ENCODE measurements at regions not wholly inside any gene's neighbourhood (a gene's known extent, or its start where the extent isn't known, plus 50 kb on each side); places are given as distances from the start of the nearest gene placed in this dataset.

DNA sequence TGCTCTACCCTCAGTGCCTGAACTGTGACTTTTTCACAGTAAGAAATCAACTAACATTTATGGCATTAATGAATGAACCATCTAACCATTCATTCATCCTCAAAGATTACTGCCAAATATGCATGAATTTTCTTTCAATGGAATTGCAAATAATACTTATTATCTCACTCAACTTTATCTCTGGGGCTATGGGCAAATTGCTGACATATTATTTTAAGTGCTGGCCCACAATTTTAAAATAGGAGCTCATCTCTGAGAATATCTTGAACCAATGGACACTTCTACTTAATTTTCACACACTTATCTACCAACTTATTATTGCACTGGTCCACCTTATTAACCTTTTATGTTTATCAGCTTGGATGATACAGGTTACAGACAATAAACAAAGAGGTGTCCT lies 182.8 kb downstream of the RBM43 start:
- FAIRE-seq: no peak

DNA sequence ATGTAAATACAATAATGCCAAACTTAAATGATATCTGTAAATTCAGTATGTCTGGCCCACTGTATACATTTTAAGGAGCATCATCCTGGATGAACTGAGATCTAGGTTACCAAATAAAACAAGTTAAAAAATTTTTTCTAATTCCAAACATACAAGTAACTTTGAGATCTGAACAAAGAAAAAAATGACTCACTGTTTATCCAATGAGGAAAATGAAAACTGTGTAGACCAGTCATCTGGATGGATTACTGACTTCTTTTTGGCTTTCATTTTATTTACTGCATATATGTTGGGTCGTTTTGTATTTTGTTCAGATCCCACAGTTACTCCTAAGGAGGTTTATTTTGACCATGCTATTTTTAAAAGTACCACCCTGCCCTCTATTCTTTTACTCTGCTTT lies 189.8 kb downstream of the RBM43 start:
- FAIRE-seq: no peak

DNA sequence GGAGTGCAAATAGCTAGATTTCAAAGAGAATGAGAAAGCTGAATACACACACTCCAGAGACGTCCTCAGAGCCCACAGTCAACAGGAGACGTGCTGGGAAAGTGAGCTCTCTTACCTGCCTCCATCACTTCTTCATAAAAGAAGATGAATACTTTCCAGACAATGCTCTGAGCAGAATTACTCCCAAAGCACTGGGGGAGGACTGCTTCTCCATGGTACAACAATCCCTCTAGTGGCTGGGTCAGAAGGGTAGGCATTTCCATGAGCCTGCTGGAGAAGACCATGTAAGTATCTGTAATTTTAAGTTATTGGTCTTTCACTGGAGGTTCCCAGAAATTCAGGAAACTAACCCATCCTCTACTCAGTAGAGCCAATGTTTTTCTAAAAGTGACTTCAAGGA lies 190.3 kb downstream of the RBM43 start:
- FAIRE-seq: no peak

DNA sequence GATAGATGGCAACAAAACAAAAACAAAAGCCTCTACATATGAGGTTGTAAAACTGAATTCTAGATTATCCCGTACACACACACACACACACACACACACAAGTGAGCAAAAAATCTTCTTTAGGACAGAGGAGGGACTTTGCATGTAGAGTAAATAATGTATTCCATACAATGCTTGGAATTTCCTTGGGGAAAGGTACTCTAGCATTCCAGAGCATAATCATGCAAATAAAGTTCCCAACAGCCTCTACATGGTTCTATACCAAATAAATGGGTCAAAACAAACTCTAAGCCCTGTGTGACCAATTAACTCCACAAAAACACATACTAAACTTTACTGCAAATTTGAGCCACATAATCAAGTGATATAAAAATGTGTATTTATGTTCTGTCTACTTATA lies 191.4 kb downstream of the RBM43 start:
- no peak for FAIRE-seq

DNA sequence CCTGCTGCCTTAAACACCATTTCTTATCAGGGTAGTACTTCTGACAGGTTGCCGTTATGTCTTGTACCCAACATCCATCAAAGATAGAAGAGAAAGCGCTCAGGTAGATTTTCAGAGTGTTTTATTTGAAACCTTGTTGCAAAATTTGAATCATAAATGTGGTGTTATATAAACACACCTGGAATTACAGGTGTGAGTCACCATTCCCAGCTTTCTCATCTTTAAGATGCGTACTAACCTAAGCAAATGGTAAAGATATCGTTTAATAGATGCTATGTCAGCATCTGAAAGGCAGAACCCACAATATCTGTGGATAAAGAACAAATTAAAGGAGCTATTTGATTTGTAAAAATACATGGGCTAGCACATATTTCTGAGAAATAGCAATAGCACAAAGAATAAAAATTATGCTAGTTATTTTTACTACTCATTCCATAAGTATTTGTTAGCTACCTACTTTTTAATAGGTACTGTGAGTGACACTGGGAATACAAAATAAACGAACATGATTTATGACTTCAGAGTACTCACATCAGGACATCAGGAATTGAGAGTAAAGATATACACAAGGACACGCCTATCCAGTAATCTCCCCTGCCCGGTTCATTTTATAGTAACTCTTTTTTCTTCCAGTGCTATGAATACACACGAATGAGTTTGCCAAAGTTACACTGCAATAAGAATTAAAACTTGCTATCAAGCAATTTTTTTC lies 193.8 kb downstream of the RBM43 start:
- no peak for FAIRE-seq

DNA sequence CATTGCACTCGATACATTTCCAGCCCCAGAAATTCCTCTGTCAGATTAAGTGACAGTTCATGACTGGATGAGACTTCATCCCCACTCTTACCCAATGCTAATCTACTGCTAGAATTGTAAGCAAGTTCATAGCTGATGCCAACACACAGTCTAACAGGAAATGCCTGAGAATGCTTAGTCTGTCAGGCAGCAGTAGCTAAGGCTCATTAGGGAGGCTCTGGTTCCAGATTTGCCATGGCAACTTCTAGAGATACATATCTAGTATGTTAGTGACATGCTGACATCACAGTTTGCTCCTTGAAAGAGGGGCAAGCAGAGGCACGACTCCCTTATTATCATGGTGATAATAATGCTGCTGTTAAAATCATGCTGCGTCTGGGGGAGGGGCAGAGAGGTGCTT lies 198.4 kb downstream of the RBM43 start:
- FAIRE-seq: no peak

DNA sequence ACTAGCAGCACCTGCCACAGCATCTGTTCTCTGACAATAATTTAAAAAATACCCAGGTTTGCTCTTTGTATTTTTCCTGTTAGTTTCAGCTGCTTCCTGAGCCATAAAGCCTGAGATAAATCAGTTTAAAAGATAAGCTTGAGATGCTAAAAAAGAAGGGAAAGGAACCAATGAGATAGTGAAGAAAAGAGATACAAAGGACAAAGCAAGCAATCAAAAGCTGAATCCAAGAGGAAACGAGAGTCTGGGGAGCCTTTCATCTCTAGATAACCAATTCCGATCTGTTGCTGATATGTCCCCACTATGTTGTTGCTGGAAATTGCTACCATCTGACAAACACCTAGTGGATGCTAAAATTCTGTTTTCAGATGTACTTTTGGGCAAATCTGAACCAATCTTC lies 201.4 kb downstream of the RBM43 start:
- FAIRE-seq: no peak

DNA sequence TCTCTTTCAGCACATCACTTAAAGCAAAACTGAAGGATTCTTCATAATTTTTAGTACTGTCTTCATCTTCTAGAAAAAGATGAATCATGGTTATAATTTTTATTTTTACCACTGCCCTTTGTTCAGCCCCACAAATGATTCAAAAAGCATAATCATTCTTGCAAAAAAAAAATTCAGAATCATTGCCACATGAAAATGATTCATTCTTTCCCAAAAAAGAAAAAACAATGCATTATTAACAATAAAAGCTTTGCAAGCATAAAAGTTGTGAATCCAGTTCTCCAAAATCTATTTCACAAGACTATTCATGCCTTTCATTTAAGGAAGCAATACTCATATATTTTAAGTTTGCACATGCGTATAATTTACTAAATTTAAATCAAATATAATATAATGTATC lies 204.8 kb downstream of the RBM43 start:
- FAIRE-seq: no peak

DNA sequence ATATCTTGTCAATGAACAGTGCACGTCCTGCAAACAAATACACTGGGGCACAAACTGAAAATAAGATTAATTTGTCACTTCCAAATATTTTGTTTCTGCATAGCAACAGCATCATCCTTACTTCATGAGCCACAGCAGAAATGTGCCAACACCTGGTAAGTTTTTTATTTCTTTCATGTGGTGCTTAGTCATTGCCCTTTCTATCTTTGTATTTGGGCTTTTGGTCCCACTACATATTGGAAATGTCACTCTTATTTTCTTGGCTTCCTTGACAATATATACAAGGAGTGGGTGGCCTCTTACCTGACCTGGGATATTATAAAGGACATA lies 208.0 kb downstream of the RBM43 start:
- FAIRE-seq: no peak

DNA sequence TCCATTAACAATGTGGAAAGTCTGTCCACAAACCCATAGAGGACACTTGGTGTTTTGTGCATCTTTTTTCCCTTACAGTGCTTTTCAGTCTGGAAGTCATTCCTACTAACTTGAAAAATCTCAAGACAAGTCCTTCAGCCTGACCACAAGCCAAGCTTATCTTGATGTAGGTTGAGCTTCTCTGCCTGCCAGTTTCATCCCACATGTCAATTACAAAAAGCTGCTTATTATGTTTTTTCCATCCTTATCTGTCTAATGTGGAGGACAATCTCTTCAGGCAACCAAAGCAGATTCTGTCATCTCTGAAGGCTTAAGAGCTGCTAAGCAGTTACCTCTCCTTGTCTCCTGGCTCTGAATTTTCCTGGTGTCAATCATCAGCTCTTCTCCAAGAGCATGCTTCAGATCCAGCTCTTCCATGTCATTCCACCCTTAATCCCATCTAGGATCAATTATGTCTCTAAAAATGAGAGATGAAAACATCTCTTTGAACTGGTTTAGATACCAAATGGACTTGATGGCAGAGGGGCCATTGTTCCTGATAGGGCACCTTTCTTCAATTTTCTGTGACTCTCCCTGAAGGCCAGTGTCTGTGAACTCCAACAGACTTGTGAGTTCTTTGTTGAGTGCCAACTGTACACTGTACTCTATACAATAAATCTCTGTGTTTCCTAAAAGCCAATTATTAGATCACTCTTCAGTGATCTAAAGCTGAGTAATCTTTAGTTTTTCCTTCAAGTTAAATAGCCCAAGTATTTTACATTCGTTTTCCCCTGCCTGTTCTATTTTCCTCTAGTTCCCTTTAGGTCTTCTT lies 208.6 kb downstream of the RBM43 start:
- no peak for FAIRE-seq

DNA sequence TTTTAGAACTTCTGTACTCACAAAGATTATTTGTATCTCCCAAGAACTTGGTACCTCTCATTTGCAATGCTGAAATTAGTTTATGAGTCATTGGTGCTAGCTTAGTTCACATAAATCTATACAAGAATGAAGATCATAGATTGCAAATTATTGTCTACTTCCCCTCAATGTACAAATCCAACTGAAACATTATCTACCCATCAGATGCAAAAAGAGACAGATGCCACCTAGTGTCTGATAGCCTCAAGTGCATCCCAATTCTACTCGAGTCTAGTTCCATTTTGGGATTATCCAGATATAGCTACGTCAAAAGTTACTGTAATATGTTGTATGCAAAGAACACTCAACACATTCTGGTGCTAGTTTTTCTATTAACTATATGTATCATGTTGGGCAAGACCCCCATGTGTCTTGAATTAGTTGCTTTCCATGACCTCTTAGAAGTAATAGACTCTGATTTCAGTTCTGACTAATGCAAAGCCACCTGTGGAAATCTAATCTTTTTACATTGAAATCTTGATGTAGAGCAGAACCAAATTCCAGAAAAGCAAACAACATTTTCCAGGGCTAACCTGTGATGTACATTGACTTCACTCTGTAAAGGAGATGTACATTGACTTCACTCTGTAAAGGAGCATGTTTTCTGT lies 210.0 kb downstream of the RBM43 start:
- FAIRE-seq: no peak

DNA sequence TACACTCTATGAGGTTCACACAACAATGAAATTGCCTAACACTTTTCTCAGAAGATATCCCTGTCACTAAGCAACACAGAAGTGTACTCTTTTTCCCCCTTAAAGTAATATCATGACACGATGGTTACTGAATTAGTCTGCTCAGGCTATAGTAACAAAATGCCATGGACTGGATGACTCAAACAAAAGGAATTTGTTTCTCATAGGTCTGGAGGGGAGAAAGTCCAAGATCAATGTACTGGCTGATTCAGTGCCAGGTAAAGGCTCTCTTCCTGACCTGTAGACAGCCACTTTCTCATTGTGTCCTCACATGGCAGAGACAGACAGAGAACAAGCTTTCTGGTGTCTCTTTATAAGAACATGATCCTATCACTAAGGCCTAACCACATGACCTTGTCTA lies 211.9 kb downstream of the RBM43 start:
- no peak for FAIRE-seq

DNA sequence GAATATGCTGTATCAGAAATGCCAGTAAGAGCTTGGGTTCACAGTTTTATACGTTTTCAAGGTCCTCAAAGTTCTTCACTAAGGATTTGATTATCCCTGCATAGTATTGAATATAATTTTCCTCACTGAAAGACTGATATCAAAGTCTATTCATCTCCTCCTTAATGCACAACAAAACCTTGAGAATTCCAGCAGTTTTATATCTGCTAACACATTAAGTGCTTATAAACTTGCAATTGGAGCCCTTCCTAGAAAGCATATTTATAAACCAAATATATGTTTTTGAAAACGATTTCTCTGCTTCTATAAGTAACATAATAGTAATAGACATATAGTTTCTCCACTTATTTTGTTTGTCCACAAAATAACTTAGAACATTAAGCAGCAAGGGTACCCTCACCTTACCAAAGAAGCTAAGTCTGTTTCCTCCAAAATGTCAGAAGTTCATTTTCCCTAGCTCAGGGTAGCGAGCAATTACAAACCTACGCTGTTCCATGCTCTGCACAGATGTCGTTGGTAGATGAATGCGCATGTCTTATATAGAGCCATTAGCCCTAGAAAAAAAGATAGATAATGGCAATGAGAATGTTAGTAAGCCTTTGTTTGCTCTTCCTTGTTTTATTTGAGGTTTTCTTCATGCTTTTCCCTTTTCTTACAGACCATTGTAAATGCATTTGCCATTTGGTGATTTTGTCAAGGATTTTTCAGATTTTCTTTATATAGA lies 213.2 kb downstream of the RBM43 start:
- FAIRE-seq: no peak

DNA sequence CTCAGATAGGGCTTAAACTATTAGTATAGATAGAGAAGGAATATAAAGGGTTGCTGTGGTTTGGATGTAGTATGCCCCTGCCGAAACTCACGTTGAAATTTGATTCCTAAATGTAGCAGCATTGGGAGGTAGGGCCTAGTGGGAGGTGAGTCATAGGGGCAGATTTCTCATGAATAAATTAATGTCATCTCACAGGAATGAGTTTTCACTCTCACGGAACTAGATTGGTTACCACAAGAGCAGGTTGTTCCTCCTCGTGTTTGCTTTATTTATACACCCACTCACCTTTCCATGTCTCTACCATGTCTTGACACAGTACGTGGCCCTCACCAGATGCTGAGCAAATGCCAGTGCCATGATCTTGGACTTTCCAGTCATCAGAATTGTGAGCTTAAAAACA lies 218.2 kb downstream of the RBM43 start:
- FAIRE-seq: no peak

DNA sequence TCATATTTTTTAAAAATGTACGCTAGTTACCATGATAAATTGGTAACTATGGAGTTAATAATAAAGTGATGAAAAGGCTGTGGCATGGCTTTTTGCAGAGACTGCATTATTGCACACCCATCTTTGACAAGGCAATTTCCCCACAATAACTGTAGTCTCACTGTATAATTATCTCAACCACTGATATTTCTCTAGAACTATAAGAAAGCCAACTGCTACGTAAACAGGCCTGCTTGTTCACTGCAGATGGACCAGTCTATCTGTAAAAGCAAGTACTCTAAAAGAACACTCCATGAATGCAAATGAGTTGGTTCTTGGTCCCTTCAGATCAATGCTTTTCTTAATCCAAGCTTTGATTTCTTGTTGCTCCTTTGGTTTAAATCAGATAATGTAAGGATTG lies 218.7 kb downstream of the RBM43 start:
- FAIRE-seq: no peak

DNA sequence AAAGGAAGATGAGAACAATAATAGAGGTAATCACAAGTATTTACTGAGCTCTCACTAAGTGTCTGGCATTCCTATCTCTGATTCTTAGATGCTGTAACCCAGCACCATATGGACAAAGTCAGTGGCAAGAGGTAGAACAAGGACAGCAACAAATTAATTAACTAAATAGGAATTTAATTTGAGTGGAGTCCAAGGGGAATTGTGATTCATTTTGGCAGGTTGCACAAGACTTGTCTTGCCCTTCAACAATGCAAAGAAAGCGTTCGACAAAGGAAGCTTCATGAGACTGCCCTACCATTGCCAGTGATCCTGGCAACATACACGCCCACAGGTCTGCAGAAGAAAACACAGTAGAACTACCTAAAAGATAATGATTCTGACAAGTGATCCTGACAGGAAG lies 221.6 kb downstream of the RBM43 start:
- no peak for FAIRE-seq

DNA sequence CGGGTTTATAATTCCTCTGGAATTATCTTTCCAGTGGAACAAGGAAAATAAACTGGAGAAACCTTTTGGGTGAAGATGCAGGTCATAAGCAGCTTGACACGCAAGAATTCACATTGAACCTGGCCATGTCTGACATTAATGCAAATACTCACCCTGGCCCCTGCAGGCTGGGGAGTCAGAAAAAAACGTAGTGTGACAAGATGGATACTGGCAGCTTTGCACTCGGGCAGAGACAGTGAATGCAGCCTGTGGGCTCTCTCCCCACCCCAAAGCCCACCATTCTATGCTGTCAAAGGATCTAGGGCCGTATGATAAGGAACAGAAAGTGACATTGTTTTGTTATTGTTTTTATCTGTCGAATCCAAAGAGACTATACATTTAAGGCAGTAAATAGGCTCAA lies 223.1 kb downstream of the RBM43 start:
- FAIRE-seq: no peak

DNA sequence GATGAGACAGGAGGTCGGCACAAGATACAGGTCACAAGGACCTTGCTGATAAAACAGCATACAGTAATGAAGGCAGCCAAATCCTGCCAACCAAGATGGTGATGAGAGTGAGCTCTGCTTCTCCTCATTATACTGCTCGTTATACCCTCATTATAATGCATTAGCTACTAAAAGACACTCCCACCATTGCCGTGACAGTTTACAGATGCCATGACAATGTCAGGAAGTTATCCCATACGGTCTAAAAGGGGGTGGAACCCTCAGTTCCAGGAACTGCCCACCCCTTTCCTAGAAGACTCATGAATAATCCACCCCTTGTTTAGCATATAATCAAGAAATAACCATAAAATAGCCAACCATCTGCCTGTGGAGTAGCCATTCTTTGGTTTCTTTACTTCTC lies 224.2 kb downstream of the RBM43 start:
- no peak for FAIRE-seq

DNA sequence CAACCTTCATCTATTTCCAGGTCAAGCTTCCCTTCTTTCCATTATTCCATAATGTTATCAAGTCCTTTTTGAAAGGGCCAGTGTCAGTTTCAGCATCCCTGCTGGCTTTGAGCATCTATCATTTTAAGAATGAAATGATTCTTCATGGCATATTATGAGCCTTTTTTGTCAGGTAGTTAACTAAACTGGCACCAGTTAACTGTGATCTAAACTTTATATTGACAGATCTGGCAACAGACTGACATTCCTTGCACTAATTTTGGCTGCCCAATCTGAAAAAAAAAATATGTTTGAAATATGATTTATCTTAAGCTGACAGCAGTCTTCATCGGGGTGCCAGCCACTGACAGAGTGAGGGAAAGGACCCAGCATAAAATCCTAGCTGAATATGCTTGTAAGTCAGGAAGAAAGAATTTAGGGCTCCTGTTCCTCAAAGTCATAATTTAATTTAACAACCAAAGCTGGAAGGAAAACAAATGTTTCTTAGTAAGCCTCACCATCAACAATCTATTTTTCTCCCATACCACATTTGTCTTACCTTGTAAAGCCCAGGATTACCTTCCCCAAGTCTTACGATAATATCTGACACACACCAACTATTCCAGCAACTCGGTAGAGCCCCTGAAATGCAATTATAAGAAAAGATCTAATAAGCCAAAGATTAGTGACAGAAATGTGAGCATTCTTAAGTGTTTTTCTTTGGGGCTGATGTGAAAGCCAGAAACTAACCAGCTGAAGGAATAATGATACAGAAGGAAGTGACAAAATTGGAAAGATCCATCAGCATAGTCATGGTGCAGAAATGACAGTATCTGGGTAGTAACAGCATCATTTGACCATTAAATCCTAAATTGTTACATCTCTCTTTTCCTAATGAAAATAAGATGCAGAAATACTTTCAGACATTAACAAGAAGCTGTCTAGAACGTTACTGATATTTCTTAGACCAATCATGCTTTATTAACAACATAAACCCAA lies 228.1 kb downstream of the RBM43 start:
- no peak for FAIRE-seq

DNA sequence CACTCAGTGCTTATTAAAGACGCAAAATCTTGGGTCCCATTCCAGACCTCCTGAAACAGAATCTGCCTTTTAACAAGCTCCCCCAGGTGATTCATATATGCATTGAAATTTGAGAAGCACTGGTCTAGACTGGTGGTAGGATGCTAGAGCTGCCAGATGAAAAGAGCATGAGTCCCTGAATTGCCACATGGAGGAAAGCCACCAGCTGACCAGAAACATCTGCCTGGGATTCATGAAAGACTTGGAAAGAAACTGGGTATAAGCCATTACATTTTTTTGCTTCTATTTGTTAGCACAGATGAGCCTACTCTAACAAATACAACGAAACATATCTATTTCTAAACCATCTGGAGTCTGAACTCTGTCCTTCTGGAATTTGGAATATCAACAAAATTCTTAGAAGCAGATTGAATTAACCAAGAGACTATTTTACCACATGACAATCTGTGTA lies 228.9 kb downstream of the RBM43 start:
- peak; percentile 98 for FAIRE-seq

DNA sequence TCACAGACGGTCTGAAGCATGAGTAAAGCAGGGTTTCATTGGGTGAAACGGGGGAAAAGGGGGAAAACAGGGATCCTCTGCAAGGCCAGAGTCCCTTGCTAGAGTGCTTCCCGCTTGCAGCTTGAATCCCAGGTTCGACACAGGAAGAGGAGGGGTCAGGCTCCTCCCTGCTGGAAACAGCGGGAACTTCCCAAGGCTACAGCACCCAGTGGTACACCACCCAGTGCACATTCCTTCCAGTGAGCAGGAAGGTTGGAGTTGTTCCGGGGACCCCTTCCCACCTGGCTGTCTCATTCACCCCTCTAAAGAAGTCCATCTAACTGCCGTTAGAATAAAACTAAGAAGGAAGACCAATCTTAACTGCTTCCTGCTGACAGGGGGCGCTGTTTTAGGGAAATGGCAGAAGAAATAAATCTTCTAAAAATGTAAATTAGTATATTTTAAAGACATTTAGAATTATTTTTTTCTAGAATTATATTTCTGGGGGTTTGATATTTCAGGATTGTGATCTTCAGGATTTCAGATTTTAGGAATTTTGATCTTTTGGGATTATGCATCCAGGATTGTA lies 230.9 kb downstream of the RBM43 start:
- no peak for FAIRE-seq

Measured in endometrium (tissue), 2 donors.